ENCODE measurements at regions not wholly inside any gene's neighbourhood (a gene's known extent, or its start where the extent isn't known, plus 50 kb on each side); places are given as distances from the start of the nearest gene placed in this dataset.
"Not testable (repeated sequence)": the region's sequence is repeated elsewhere in the genome, so short reads cannot be mapped to it uniquely, and the experiment has no call there.

- no peak for DNase-seq
Measured at GRCh38 chr2:161032635-161033034, 127.6 kb upstream of the TANK start.

- no peak for DNase-seq
Measured at GRCh38 chr2:161033059-161033660, 127.1 kb upstream of the TANK start.

GRCh38 chr2:161036926-161037325, 123.3 kb upstream of the TANK start:
- DNase-seq, result no peak

GRCh38 chr2:161039071-161039470, 121.2 kb upstream of the TANK start:
- DNase-seq, result no peak

GRCh38 chr2:161041356-161041755, 118.9 kb upstream of the TANK start:
- no peak for DNase-seq

GRCh38 chr2:161042990-161043625, 117.1 kb upstream of the TANK start:
- no peak for DNase-seq

- no peak for DNase-seq
Measured at GRCh38 chr2:161044095-161044865, 115.9 kb upstream of the TANK start.

GRCh38 chr2:161044921-161045320, 115.3 kb upstream of the TANK start:
- no peak for DNase-seq

- DNase-seq, result no peak
Measured at GRCh38 chr2:161045726-161046125, 114.5 kb upstream of the TANK start.

- no peak for DNase-seq
Measured at GRCh38 chr2:161046876-161047275, 113.4 kb upstream of the TANK start.

- no peak for DNase-seq
Measured at GRCh38 chr2:161048317-161048716, 111.9 kb upstream of the TANK start.

- DNase-seq, result no peak
Measured at GRCh38 chr2:161049559-161049958, 110.7 kb upstream of the TANK start.

GRCh38 chr2:161052214-161052613, 108.0 kb upstream of the TANK start:
- no peak for DNase-seq

- no peak for DNase-seq
Measured at GRCh38 chr2:161055289-161055688, 104.9 kb upstream of the TANK start.

- DNase-seq, result no peak
Measured at GRCh38 chr2:161059388-161059787, 100.8 kb upstream of the TANK start.

GRCh38 chr2:161061786-161062185, 98.4 kb upstream of the TANK start:
- DNase-seq, result no peak

GRCh38 chr2:161063157-161063945, 96.9 kb upstream of the TANK start:
- DNase-seq, result peak; percentile 80

GRCh38 chr2:161063946-161064306, 96.3 kb upstream of the TANK start:
- no peak for DNase-seq

- no peak for DNase-seq
Measured at GRCh38 chr2:161067846-161068350, 92.3 kb upstream of the TANK start.

GRCh38 chr2:161068670-161069069, 91.6 kb upstream of the TANK start:
- DNase-seq, result no peak

- no peak for DNase-seq
Measured at GRCh38 chr2:161070693-161071479, 89.3 kb upstream of the TANK start.

GRCh38 chr2:161072436-161072835, 87.8 kb upstream of the TANK start:
- not testable (repeated sequence) for DNase-seq
